ENCODE measurements at regions not wholly inside any gene's neighbourhood (a gene's known extent, or its start where the extent isn't known, plus 50 kb on each side); places are given as distances from the start of the nearest gene placed in this dataset.

GRCh38 chr7:106573125-106573663, 87.8 kb downstream of the CCDC71L start:
- TF ChIP-seq POLR2A (IDR thresholded peaks at IDR 0.05) (no peak), CTCF (IDR thresholded peaks at IDR 0.05) (no peak)

Data from breast epithelium (tissue), 3 donors.